Stimulated activated memory B cell treated with anti-CD40 and anti-IgM and Interleukin-4, amounts not matched to agents 10 μg/mL and 1 μg/mL and 100 μg/mL, for 72 hours (primary cell): ENCODE measurements at regions not wholly inside any gene's neighbourhood (a gene's known extent, or its start where the extent isn't known, plus 50 kb on each side); places are given as distances from the start of the nearest gene placed in this dataset.
"Not testable (repeated sequence)": the region's sequence is repeated elsewhere in the genome, so short reads cannot be mapped to it uniquely, and the experiment has no call there.

Source experiments
- ATAC-seq: fragments of 150-1000 bp; cut with Tn5 transposase; 2 replicates; pipeline ENCODE4 v1.10.0; 2021
- H3K27ac Mint-ChIP-seq: one replicate; pipeline ENCODE4 v1.8.0; 2022; ENCODE audit warnings: mild to moderate bottlenecking, mixed read lengths
- H3K27me3 Mint-ChIP-seq: one replicate; pipeline ENCODE4 v1.8.0; 2022; ENCODE audit warnings: mixed read lengths
- H3K36me3 Mint-ChIP-seq: one replicate; pipeline ENCODE4 v1.8.0; 2022; ENCODE audit warnings: mixed read lengths
- H3K4me1 Mint-ChIP-seq: one replicate; pipeline ENCODE4 v1.8.0; 2022; ENCODE audit warnings: mixed read lengths
- H3K4me3 Mint-ChIP-seq: one replicate; pipeline ENCODE4 v1.8.0; 2022; ENCODE audit warnings: mild to moderate bottlenecking, moderate library complexity, mixed read lengths
- H3K9me3 Mint-ChIP-seq: one replicate; pipeline ENCODE4 v1.8.0; 2022; ENCODE audit warnings: mixed read lengths

DNA sequence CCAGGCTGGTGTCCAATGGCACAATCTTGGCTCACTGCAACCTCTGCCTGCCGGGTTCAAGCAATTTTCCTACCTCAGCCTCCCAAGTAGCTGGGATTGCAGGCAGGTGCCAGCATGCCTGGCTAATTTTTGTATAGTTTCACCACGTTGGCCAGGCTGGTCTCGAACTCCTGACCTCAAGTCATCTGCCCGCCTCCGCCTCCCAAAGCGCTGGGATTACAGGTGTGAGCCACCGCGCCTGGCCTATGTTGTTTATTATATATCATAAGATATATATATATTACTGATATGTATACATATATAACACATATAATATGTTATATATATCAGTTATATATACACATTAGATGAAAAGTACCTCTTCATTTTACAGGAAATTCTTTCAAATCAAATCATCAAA, 914.7 kb downstream of the FOXD4L5 start:
- not testable (repeated sequence) for H3K4me1 Mint-ChIP-seq, H3K27me3 Mint-ChIP-seq, ATAC-seq, H3K36me3 Mint-ChIP-seq, H3K4me3 Mint-ChIP-seq, H3K27ac Mint-ChIP-seq, H3K9me3 Mint-ChIP-seq

DNA sequence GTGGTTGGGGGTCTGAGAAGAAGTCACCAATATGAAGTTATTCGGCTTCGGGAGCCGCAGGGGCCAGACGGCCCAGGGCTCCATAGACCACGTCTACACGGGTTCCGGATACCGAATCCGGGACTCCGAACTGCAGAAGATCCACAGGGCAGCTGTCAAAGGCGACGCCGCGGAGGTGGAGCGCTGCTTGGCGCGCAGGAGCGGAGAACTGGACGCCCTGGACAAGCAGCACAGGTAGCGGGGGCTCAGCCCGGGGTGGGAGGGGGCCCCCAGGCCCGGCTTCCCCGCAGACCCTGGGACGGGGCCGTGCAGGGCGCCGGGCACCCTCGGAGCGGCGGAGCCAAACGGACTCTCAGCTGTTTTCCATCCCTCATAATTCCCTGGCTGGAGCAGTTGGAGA, 915.4 kb downstream of the FOXD4L5 start:
- not testable (repeated sequence) for ATAC-seq

DNA sequence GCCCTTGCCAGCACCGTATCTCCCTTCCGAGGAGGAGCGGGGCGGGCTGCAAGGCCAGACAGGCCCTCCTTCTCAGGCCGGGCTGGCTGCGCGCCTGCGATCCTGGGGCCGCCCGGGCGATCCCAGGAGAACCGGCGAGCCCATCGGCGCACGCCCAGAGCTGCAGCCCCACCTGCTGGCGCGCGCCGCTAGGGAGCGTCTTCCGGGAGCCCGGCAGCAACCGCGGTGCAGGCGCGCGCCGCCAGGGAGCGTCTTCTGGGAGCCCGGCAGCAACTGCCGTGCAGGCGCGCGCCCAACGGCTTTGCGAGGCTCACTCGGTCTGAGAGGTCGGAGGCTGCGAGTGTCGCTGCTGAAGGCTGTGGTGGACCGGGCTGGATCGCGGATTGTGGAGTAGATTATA, 915.9 kb downstream of the FOXD4L5 start:
- ATAC-seq = peak; percentile 99
- H3K27ac Mint-ChIP-seq, H3K4me1 Mint-ChIP-seq, H3K27me3 Mint-ChIP-seq, H3K36me3 Mint-ChIP-seq, H3K9me3 Mint-ChIP-seq: not testable (repeated sequence)
- H3K4me3 Mint-ChIP-seq = peak overlapping the region; percentile 34

More for the DNA sequence above, 915.4 kb downstream of the FOXD4L5 start:
- not testable (repeated sequence) for H3K4me3 Mint-ChIP-seq, H3K36me3 Mint-ChIP-seq, H3K4me1 Mint-ChIP-seq, H3K27ac Mint-ChIP-seq, H3K9me3 Mint-ChIP-seq, H3K27me3 Mint-ChIP-seq

DNA sequence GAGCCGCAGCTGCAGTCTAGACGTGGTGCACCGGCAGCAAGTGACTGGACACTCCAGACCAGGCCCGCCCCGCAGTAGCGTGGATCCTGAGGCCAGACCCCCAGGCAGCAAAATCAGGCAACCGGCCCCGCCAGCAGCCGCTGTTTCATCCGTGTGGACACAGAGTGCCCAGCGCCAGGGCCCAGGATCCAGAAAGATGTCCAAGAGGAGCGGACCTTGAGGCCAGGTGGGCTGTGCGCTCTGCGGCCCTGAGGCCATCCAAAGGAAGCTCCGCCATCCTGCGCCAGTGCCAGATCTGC, 916.4 kb downstream of the FOXD4L5 start:
- H3K4me1 Mint-ChIP-seq, H3K27me3 Mint-ChIP-seq, H3K9me3 Mint-ChIP-seq, H3K36me3 Mint-ChIP-seq, H3K27ac Mint-ChIP-seq, ATAC-seq: not testable (repeated sequence)
- H3K4me3 Mint-ChIP-seq = peak overlapping the region; percentile 29

DNA sequence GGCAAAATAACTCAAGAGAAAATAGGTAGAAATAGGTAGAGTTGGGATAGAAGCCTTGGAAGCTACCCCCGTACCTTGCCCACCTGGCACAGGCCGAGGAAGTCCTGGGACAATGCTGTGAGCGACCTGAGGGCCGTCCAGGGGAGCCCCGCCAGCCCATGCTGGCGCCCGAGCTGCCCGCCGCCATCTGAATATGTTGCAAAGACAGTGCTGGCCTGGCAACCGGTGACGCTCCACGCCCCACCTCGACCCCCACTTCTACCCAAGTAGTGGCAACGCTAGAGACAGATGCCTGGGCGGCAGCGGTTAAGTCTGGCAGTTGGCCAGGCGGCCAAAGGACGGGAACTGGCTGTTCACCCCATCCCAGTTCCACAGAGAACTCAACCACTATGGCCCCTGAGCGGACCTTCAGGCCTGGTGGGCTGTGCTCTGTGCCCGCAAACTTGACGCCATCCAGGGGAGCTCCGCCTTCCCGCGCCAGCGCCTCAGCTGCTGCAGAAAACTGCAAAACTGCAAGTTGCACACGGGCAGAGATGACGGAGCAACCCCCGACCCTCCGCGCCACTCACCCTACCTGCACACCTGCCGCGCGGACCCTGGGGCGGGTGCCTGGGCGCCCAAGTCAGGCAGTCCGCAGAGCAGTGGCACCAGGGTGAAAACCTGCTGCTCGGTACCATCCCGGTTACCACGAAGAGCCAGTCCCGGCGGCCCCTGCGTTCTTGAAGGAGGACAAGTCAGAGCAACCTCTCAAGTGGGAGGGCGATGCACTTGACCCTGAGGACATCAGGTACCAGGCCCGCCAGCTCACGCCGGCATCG, 917.0 kb downstream of the FOXD4L5 start:
- H3K9me3 Mint-ChIP-seq, H3K27ac Mint-ChIP-seq, H3K27me3 Mint-ChIP-seq, ATAC-seq, H3K4me1 Mint-ChIP-seq, H3K36me3 Mint-ChIP-seq: not testable (repeated sequence)
- peak overlapping the region; percentile 29 for H3K4me3 Mint-ChIP-seq
